HG02852 (cell line): ENCODE measurements at regions not wholly inside any gene's neighbourhood (a gene's known extent, or its start where the extent isn't known, plus 50 kb on each side); places are given as distances from the start of the nearest gene placed in this dataset.
"Not testable (repeated sequence)": the region's sequence is repeated elsewhere in the genome, so short reads cannot be mapped to it uniquely, and the experiment has no call there.

Experiments used
- ATAC-seq: cut with Tn5 transposase; IDR thresholded peaks from one replicate; pipeline ENCODE4 v1.9.1; 2021; ENCODE audit warnings: mild to moderate bottlenecking, moderate library complexity; ENCODE audit not compliant: unreplicated experiment

DNA sequence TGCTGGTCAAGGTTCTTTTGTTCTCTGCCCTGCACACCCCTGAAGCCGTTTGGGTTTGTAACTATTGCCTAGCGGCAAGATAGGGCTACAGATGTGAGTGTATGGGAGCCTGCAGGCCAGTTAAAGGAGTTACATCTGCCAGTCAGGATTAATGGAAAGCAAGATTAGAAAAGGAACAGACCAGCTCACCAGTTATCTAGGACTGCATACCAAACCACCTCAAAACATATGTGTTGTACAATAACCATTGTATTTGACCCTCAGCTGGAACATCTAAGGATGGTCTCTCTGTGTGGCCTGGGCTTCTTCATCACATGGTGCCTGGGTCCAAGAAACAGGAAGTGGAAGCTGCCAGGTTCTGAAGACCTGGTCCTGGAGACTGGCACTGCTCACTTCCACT, 52.5 kb upstream of the FBXO28 start:
- no peak for ATAC-seq

DNA sequence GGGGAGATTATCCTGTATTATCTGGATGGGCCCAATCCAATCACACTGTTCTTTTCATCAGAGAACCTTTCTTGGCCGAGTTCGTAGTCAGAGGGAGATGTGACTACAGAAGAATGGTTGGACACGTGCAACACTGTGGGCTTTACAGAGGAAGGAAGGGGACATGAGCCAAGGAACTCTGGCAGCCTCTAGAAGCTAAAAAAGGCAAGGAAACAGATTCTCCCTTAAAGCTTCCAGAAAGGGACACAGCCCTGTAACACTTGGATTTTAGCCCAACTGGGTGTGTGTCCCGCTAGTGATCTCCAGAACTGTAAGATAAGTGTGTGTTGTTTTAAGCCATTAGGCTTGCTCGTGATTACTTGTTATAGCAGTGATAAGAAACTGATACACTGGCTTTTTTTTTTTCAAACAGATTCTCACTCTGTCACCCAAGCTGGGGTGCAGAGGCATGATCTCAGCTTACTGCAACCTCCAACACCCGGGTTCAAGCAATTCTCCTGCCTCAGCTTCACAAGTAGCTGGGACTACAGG, 53.9 kb upstream of the FBXO28 start:
- no peak for ATAC-seq

- ATAC-seq, result no peak
Observed at GRCh38 chr1:224058303-224058702, 55.6 kb upstream of the FBXO28 start.

GRCh38 chr1:224057461-224058199, 56.3 kb upstream of the FBXO28 start:
- no peak for ATAC-seq

DNA sequence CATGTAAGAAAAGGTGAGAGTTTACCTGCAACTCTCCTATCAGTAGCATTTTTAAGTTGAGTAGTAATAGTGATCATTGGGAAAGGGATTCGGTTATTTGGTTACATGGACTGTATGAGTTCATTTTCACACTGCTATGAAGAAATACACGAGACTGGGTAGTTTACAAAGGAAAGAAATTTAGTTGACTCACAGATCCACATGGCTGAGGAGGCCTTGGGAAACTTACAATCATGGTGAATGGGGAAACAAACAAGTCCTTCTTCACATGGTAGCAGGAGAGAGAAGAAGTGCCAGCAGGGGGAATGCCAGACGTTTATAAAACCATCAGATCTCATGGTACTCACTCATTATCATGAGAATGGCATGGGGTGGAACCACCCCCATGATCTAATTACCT, 59.3 kb upstream of the FBXO28 start:
- no peak for ATAC-seq

DNA sequence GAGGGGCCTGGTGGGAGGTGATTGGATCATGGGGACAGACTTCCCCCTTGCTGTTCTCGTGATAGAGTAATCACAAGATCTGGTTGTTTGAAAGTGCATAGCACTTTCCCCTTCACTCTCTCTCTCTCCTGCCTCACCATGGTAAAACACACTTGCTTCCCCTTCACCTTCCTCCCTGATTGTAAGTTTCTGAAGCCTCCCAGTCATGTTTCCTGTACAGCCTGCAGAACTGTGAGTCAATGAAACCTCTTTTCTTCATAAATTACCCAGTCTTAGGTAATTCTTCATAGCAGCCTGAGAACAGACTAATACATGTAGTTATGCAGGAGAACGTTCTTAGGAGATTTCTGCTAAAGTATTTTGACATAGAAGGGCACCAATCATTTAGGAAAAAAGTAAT, 59.9 kb upstream of the FBXO28 start:
- ATAC-seq, result no peak

- no peak for ATAC-seq
Observed at GRCh38 chr1:224053456-224053855, 60.5 kb upstream of the FBXO28 start.

- no peak for ATAC-seq
Observed at GRCh38 chr1:224052772-224053171, 61.1 kb upstream of the FBXO28 start.

DNA sequence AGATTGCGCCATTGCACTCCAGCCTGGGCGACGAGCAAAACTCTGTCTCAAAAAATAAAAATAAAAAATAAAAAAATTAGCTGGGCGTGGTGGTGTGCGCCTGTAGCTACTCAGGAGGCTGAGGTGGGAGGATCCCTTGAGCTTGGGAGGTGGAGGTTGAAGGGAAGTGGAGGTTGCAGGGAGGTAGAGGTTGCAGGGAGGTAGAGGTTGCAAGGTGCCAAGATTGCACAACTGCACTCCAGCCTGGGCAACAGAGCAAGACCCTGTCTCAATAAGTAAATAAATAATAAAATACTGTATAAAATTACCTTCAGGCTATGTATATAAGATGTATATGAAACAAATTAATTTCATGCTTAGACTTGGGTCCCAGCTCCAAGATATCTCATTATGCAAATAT, 62.1 kb upstream of the FBXO28 start:
- ATAC-seq, result not testable (repeated sequence)

GRCh38 chr1:224051086-224051406, 62.9 kb upstream of the FBXO28 start:
- no peak for ATAC-seq

GRCh38 chr1:224047538-224047937, 66.4 kb upstream of the FBXO28 start:
- no peak for ATAC-seq

DNA sequence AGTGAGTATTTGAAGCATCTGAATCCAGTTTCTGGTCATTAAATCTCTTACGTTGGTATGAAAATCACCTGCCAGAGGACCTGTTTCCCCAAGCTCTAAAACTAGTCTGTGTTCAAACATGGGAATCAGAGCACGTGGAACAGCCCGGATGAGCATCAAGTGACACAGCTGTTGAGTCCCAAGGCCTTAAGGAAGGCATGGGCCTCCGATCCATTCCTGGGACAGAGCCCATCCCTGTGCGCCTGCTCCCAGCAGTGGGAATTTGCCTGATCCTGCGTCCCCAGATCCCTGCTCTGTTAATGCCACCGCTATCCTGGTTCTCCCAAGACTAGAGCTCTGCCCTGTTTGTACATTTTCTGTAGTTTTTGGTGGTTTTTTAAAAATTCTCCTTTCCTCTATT, 68.4 kb upstream of the FBXO28 start:
- ATAC-seq, result no peak

GRCh38 chr1:224044420-224044819, 69.5 kb upstream of the FBXO28 start:
- no peak for ATAC-seq

DNA sequence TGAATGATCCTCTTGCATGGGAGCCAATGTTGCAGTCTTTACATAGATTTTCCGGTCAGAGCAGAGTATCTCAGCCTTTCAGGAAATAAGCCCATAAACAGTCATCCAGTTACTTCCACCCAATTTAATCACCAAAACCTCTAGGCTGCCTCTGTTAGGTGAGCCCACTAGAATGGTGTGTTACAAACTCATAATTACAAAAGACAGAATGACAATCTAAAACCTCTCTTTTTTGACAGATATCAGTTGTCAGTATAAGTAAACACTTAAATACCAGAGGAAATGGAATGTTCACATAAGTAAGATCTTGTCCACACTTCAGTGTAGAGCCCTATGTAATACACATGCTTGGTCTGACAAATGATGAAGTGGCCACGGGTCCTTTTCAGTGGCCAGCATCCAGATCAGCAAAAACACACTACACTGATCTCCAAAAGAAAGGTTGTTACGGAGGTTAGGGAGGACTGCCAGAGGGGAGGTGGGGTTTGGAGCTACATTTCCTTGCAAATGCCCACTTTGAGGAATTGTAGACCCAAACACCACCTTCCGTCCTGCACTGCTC, 71.3 kb upstream of the FBXO28 start:
- ATAC-seq, result no peak

DNA sequence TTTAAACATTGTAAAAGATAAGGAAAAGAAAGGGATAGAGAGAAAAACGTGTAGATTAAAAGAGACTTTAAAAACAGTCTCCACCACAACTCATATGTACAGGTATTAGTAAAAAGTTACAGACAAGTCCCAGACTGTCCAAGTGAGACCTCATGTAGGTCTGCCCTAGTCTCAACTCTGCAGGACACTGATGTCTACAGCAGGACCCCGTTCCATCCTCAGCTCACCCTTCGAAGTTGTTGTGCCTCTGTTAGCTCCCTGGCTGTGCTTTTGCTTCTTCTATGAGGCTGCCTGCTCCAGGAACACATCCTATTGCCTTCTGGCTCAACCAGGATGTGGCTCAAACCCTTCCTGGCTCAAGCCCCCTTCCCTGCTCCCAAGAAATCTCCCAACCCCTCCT, 72.9 kb upstream of the FBXO28 start:
- no peak for ATAC-seq

GRCh38 chr1:224040423-224040822, 73.5 kb upstream of the FBXO28 start:
- not testable (repeated sequence) for ATAC-seq

DNA sequence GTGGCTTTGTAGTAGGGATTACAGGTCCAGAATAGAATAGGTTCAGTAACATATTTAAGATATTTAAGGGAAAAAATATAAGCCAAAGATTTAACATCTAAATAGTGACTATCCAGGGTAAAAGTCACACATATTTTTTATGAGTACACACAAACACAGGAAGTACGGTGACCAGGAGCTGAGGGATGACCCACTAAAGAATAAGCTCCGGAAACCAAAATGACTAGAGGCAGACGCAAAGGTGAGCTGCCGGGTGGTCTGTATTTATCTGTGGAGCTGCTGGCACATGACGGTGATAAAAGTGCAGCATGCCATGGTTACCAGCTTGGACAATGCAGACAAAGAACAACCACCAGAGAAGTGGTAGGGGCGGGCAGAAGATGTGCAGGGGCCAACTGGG, 73.9 kb upstream of the FBXO28 start:
- not testable (repeated sequence) for ATAC-seq

- ATAC-seq, result not testable (repeated sequence)
Observed at GRCh38 chr1:224038832-224039231, 75.1 kb upstream of the FBXO28 start.

- ATAC-seq, result not testable (repeated sequence)
Observed at GRCh38 chr1:224037362-224037761, 76.5 kb upstream of the FBXO28 start.

GRCh38 chr1:224032608-224033276, 81.2 kb upstream of the FBXO28 start:
- ATAC-seq, result not testable (repeated sequence)

DNA sequence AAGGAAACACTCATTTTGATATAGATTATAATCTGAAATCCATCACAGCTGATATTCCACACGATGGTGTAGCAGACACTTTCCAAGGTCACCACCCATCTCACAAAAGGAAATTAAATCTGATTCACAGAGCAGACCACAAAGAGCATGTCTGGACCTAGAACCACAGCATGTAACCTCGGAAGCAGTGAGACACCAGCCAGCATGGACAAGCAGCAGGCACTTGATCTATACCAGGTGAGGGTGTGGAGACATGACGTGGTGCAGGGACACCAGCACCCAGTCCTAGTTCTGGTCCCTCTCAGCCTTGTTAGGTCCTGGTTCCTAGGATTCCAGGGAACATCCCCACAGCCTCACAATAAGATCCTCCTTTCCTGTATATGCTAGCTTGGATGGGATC, 81.9 kb upstream of the FBXO28 start:
- not testable (repeated sequence) for ATAC-seq

GRCh38 chr1:224030257-224030656, 83.7 kb upstream of the FBXO28 start:
- ATAC-seq, result not testable (repeated sequence)
